Nephron progenitor cell (in vitro differentiated cells): ENCODE measurements at regions not wholly inside any gene's neighbourhood (a gene's known extent, or its start where the extent isn't known, plus 50 kb on each side); places are given as distances from the start of the nearest gene placed in this dataset.
A peak's percentile ranks its signal among the peaks of the same experiment; 100 is the strongest.
"Not testable (repeated sequence)": the region's sequence is repeated elsewhere in the genome, so short reads cannot be mapped to it uniquely, and the experiment has no call there.

Source experiments
- DNase-seq: peaks from one replicate; pipeline ENCODE4 v3.0.0; 2021
- H3K27ac Mint-ChIP-seq: 2 replicates; pipeline ENCODE4 v1.8.0; 2021; ENCODE audit warnings: mild to moderate bottlenecking, moderate library complexity, mixed read lengths
- H3K27me3 Mint-ChIP-seq: 2 replicates; pipeline ENCODE4 v1.8.0; 2021; ENCODE audit warnings: mild to moderate bottlenecking, low read depth, mixed read lengths; ENCODE audit not compliant: poor library complexity
- H3K36me3 Mint-ChIP-seq: 2 replicates; pipeline ENCODE4 v1.8.0; 2021; ENCODE audit warnings: low read depth, mixed read lengths
- H3K4me1 Mint-ChIP-seq: 2 replicates; pipeline ENCODE4 v1.8.0; 2021; ENCODE audit warnings: mixed read lengths
- H3K4me3 Mint-ChIP-seq: 2 replicates; pipeline ENCODE4 v1.8.0; 2021; ENCODE audit warnings: mild to moderate bottlenecking, moderate library complexity, mixed read lengths
- H3K9me3 Mint-ChIP-seq: 2 replicates; pipeline ENCODE4 v1.8.0; 2021; ENCODE audit warnings: mild to moderate bottlenecking, moderate library complexity, mixed read lengths
- TF ChIP-seq, protein P1 (sequence below): fragments of 200-600 bp; sonication (generic); IDR thresholded peaks from 2 replicates; pipeline ENCODE4 v1.5.0; 2021; ENCODE audit warnings: antibody characterized with exemption

DNA sequence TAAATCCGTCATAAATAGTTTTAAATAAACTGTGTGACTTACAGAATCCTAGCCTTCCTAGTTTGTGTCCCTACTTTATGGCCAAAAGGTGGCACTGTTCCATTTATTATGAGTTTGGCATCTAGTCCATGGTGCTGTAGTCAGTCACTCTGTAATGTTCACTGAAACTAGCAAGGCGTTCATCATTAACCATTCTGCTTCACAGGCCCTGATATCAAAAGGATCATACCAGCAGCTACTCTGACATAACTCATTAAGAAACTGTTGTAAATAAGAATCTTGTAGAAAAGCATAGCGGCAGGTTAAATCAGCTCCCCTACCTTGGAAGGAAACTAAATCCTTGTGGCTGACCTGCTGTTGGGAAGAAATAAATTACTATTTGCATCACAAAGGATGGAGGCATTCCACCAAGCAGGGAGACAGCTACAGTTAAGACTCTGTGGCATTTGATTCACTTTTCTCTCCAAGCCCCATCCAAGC is 919.6 kb upstream of the DIAPH2 start:
- Mint-ChIP-seq H3K4me1 (no peaks in the 10 kb centered on the region), H3K9me3 (no peaks in the 10 kb centered on the region), H3K4me3 (no peak overlapping the region), H3K27ac (no peak overlapping the region), H3K36me3 (no peaks in the 10 kb centered on the region), H3K27me3 (peaks cover 4% of the 10 kb centered on the region)
- TF ChIP-seq, protein P1, sequence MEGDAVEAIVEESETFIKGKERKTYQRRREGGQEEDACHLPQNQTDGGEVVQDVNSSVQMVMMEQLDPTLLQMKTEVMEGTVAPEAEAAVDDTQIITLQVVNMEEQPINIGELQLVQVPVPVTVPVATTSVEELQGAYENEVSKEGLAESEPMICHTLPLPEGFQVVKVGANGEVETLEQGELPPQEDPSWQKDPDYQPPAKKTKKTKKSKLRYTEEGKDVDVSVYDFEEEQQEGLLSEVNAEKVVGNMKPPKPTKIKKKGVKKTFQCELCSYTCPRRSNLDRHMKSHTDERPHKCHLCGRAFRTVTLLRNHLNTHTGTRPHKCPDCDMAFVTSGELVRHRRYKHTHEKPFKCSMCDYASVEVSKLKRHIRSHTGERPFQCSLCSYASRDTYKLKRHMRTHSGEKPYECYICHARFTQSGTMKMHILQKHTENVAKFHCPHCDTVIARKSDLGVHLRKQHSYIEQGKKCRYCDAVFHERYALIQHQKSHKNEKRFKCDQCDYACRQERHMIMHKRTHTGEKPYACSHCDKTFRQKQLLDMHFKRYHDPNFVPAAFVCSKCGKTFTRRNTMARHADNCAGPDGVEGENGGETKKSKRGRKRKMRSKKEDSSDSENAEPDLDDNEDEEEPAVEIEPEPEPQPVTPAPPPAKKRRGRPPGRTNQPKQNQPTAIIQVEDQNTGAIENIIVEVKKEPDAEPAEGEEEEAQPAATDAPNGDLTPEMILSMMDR: peak; percentile 66
- no peak for DNase-seq

DNA sequence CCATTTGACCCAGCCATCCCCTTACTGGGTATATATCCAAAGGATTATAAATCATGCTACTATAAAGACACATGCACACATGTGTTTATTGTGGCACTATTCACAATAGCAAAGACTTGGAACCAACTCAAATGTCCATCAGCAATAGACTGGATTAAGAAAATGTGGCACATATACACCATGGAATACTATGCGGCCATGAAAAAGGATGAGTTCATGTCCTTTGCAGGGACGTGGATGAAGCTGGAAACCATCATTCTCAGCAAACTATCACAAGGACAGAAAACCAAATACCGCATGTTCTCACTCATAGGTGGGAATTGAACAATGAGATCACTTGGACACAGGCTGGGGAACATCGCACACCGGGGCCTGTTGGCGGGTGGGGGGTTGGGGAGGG is 913.4 kb upstream of the DIAPH2 start:
- not testable (repeated sequence) for H3K27ac Mint-ChIP-seq, H3K27me3 Mint-ChIP-seq, H3K4me3 Mint-ChIP-seq, H3K36me3 Mint-ChIP-seq, H3K9me3 Mint-ChIP-seq, H3K4me1 Mint-ChIP-seq, DNase-seq

- no peaks in the 10 kb centered on the region for H3K36me3 Mint-ChIP-seq
- H3K27ac Mint-ChIP-seq: no peak overlapping the region
- TF ChIP-seq, protein P1: no peak
- no peak for DNase-seq
- H3K9me3 Mint-ChIP-seq: no peaks in the 10 kb centered on the region
- no peak overlapping the region for H3K4me3 Mint-ChIP-seq
- no peaks in the 10 kb centered on the region for H3K4me1 Mint-ChIP-seq
- peaks cover 3% of the 10 kb centered on the region for H3K27me3 Mint-ChIP-seq
These were observed 892.8 kb upstream of the DIAPH2 start for GRCh38 chrX:95791876-95792275.

GRCh38 chrX:95797344-95797743 is 887.3 kb upstream of the DIAPH2 start:
- H3K27me3 Mint-ChIP-seq: no peaks in the 10 kb centered on the region
- TF ChIP-seq, protein P1: no peak

DNA sequence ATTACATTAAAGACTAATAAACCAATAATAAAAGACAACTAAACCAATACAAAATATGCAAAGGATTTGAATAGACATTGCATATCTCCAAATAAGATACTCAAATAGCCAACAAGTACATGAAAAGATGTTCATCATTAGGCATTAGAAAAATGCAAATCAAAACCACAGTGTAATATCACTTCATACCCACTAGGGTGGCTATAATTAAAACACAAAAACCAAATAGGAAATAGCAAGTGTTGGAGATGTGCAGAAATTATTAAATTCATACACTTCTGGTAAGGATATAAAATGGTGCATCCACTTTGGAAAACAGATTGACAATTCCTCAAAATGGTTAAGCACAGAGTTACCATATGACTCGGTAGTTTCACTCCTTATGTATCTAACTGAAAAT is 860.8 kb upstream of the DIAPH2 start:
- H3K9me3 Mint-ChIP-seq: no peaks in the 10 kb centered on the region
- no peaks in the 10 kb centered on the region for H3K27me3 Mint-ChIP-seq
- no peak overlapping the region for H3K27ac Mint-ChIP-seq
- TF ChIP-seq, protein P1: peak; percentile 51
- no peaks in the 10 kb centered on the region for H3K36me3 Mint-ChIP-seq
- H3K4me3 Mint-ChIP-seq: no peak overlapping the region
- DNase-seq: no peak
- H3K4me1 Mint-ChIP-seq: no peaks in the 10 kb centered on the region

More at GRCh38 chrX:95797344-95797743, 887.3 kb upstream of the DIAPH2 start:
- Mint-ChIP-seq H3K36me3 (no peaks in the 10 kb centered on the region), H3K27ac (no peak overlapping the region), H3K4me1 (no peaks in the 10 kb centered on the region), H3K9me3 (no peaks in the 10 kb centered on the region), H3K4me3 (no peak overlapping the region)
- no peak for DNase-seq

GRCh38 chrX:95835223-95835622 is 849.4 kb upstream of the DIAPH2 start:
- no peak for DNase-seq
- H3K36me3 Mint-ChIP-seq: no peaks in the 10 kb centered on the region
- H3K4me3 Mint-ChIP-seq: no peak overlapping the region
- H3K27ac Mint-ChIP-seq: no peak overlapping the region
- H3K9me3 Mint-ChIP-seq: no peaks in the 10 kb centered on the region
- H3K27me3 Mint-ChIP-seq: no peaks in the 10 kb centered on the region
- TF ChIP-seq, protein P1: no peak
- no peaks in the 10 kb centered on the region for H3K4me1 Mint-ChIP-seq
